Uterus (tissue), 3 donors: ENCODE measurements at regions not wholly inside any gene's neighbourhood (a gene's known extent, or its start where the extent isn't known, plus 50 kb on each side); places are given as distances from the start of the nearest gene placed in this dataset.
"Not testable (repeated sequence)": the region's sequence is repeated elsewhere in the genome, so short reads cannot be mapped to it uniquely, and the experiment has no call there.

ENCODE experiments used
- DNase-seq, 2 donors: peaks; one replicate each; pipeline ENCODE4 v3.0.0-alpha.2; 2019 to 2020
- H3K27ac ChIP-seq, 2 donors: fragments of 200-600 bp; sonication (generic); 1 replicate in 1 of 2; 2 replicates in 1 of 2; pipeline ENCODE4 v1.5.1; 2016 to 2018
- H3K27me3 ChIP-seq, 2 donors: fragments of 200-600 bp; sonication (generic); one replicate each; pipeline ENCODE4 v1.5.1; 2018 to 2019; ENCODE audit warnings: control low read depth in 1 of 2
- H3K36me3 ChIP-seq, 2 donors: fragments of 200-600 bp; sonication (generic); one replicate each; pipeline ENCODE4 v1.5.1; 2019; ENCODE audit warnings: control low read depth in 1 of 2
- H3K4me1 ChIP-seq, 2 donors: fragments of 200-600 bp; sonication (generic); one replicate each; pipeline ENCODE4 v1.5.1; 2018 to 2019; ENCODE audit warnings: control low read depth in 1 of 2
- H3K4me3 ChIP-seq, 2 donors: fragments of 200-600 bp; sonication (generic); 1 replicate in 1 of 2; 2 replicates in 1 of 2; pipeline ENCODE4 v1.5.1; 2018 to 2019; ENCODE audit warnings: mild to moderate bottlenecking in 1 of 2
- H3K9me3 ChIP-seq, 2 donors: fragments of 200-600 bp; sonication (generic); one replicate each; pipeline ENCODE4 v1.5.1; 2019; ENCODE audit warnings: control low read depth in 1 of 2
- CTCF ChIP-seq, 4 experiments: fragments of 200-600 bp in 2 of 4; fragments of 450-650 bp in 2 of 4; sonication (generic) in 2 of 4; IDR thresholded peaks; one replicate each; pipeline ENCODE4 v1.5.1; 2016 to 2019; ENCODE audit warnings: antibody characterized with exemption in 4 of 4, mild to moderate bottlenecking in 2 of 4, moderate library complexity in 1 of 4
- POLR2A ChIP-seq, 2 donors: fragments of 450-650 bp; IDR thresholded peaks; one replicate each; pipeline ENCODE4 v1.6.1; 2016; ENCODE audit warnings: antibody characterized with exemption in 2 of 2, mild to moderate bottlenecking in 1 of 2, moderate library complexity in 1 of 2
- intact Hi-C: fragments of 100-400 bp; cut with DNase I; formaldehyde crosslinking; loops from one replicate; pipeline ENCODE4 v1.15.1; 2023; ENCODE audit warnings: low total_unique reads
- donor health status: DM: yes; HTN: yes; CAD: no.

- Histone ChIP-seq H3K4me3 (no peak overlapping the region), H3K36me3 (no peaks in the 10 kb centered on the region), H3K9me3 (no peaks in the 10 kb centered on the region), H3K27ac (no peak overlapping the region), H3K4me1 (no peaks in the 10 kb centered on the region), H3K27me3 (no peaks in the 10 kb centered on the region)
- DNase-seq = no peak
- TF ChIP-seq CTCF (IDR thresholded peaks at IDR 0.05) (no peak), POLR2A (IDR thresholded peaks at IDR 0.05) (no peak)
- intact Hi-C loops = no loop called here
Measured at GRCh38 chr2:224099861-224100643, 61.0 kb upstream of the SERPINE2 start.

- Histone ChIP-seq H3K27me3 (no peaks in the 10 kb centered on the region), H3K27ac (no peak overlapping the region), H3K4me3 (no peak overlapping the region), H3K9me3 (no peaks in the 10 kb centered on the region), H3K4me1 (no peaks in the 10 kb centered on the region), H3K36me3 (no peaks in the 10 kb centered on the region)
- intact Hi-C loops = no loop called here
- DNase-seq = no peak
- TF ChIP-seq CTCF (IDR thresholded peaks at IDR 0.05) = no peak
- no peak for TF ChIP-seq POLR2A (IDR thresholded peaks at IDR 0.05)
Measured at GRCh38 chr2:224098481-224099230, 59.6 kb upstream of the SERPINE2 start.

- intact Hi-C loops = no loop called here
- no peak for DNase-seq
Measured at GRCh38 chr2:224094413-224094812, 55.3 kb upstream of the SERPINE2 start.

GRCh38 chr2:224091671-224092070, 52.6 kb upstream of the SERPINE2 start:
- H3K9me3 ChIP-seq, H3K27ac ChIP-seq, H3K4me1 ChIP-seq, intact Hi-C loops, H3K4me3 ChIP-seq, H3K36me3 ChIP-seq, DNase-seq, H3K27me3 ChIP-seq: not testable (repeated sequence)

More at GRCh38 chr2:224094413-224094812, 55.3 kb upstream of the SERPINE2 start:
- no peaks in the 10 kb centered on the region for H3K36me3 ChIP-seq
- no peaks in the 10 kb centered on the region for H3K27me3 ChIP-seq
- no peak overlapping the region for H3K4me3 ChIP-seq
- no peaks in the 10 kb centered on the region for H3K4me1 ChIP-seq
- no peak for TF ChIP-seq POLR2A (IDR thresholded peaks at IDR 0.05)
- no peak for TF ChIP-seq CTCF (IDR thresholded peaks at IDR 0.05)
- no peaks in the 10 kb centered on the region for H3K9me3 ChIP-seq
- no peak overlapping the region for H3K27ac ChIP-seq

- intact Hi-C loops = not testable (repeated sequence)
Measured at GRCh38 chr2:224089606-224090005, 50.5 kb upstream of the SERPINE2 start.

More at GRCh38 chr2:224089606-224090005, 50.5 kb upstream of the SERPINE2 start:
- H3K27ac ChIP-seq, DNase-seq, H3K9me3 ChIP-seq, H3K4me1 ChIP-seq, H3K27me3 ChIP-seq, H3K4me3 ChIP-seq, H3K36me3 ChIP-seq: not testable (repeated sequence)
